Stimulated activated CD4-positive, alpha-beta T cell treated with anti-CD3 and anti-CD28 coated beads, Interleukin-15, amount 100 ng/mL, for 24 hours (primary cell): ENCODE measurements at regions not wholly inside any gene's neighbourhood (a gene's known extent, or its start where the extent isn't known, plus 50 kb on each side); places are given as distances from the start of the nearest gene placed in this dataset.
"Not testable (repeated sequence)": the region's sequence is repeated elsewhere in the genome, so short reads cannot be mapped to it uniquely, and the experiment has no call there.

Experiments used
- DNase-seq: peaks from one replicate; pipeline ENCODE4 v3.0.0-alpha.2; 2020

GRCh38 chr2:168300460-168300859 is 53.1 kb upstream of the STK39 start:
- no peak for DNase-seq

- DNase-seq = no peak
Observed at GRCh38 chr2:168304024-168304681, 56.8 kb upstream of the STK39 start.

GRCh38 chr2:168307379-168307778 is 60.0 kb upstream of the STK39 start:
- no peak for DNase-seq

GRCh38 chr2:168310580-168310979 is 63.2 kb upstream of the STK39 start:
- DNase-seq = no peak

GRCh38 chr2:168311261-168311910 is 64.0 kb upstream of the STK39 start:
- no peak for DNase-seq

- no peak for DNase-seq
Observed at GRCh38 chr2:168312036-168312822, 64.8 kb upstream of the STK39 start.

GRCh38 chr2:168314236-168314635 is 66.8 kb upstream of the STK39 start:
- DNase-seq = no peak

GRCh38 chr2:168315331-168316072 is 68.1 kb upstream of the STK39 start:
- no peak for DNase-seq

- no peak for DNase-seq
Observed at GRCh38 chr2:168316073-168316440, 68.7 kb upstream of the STK39 start.

GRCh38 chr2:168317282-168317681 is 69.9 kb upstream of the STK39 start:
- DNase-seq = no peak

GRCh38 chr2:168320267-168320666 is 72.9 kb upstream of the STK39 start:
- no peak for DNase-seq

- DNase-seq = no peak
Observed at GRCh38 chr2:168322325-168323007, 75.1 kb upstream of the STK39 start.

GRCh38 chr2:168323529-168324021 is 76.2 kb upstream of the STK39 start:
- DNase-seq = no peak

- no peak for DNase-seq
Observed at GRCh38 chr2:168326572-168326971, 79.2 kb upstream of the STK39 start.

GRCh38 chr2:168327328-168327727 is 79.9 kb upstream of the STK39 start:
- no peak for DNase-seq

GRCh38 chr2:168328421-168328820 is 81.0 kb upstream of the STK39 start:
- DNase-seq = no peak

- DNase-seq = no peak
Observed at GRCh38 chr2:168330624-168331423, 83.4 kb upstream of the STK39 start.

- DNase-seq = not testable (repeated sequence)
Observed at GRCh38 chr2:168335254-168335653, 87.9 kb upstream of the STK39 start.

- peak; percentile 69 for DNase-seq
Observed at GRCh38 chr2:168336786-168337388, 89.5 kb upstream of the STK39 start.

- DNase-seq = no peak
Observed at GRCh38 chr2:168338292-168338691, 90.9 kb upstream of the STK39 start.

GRCh38 chr2:168338803-168339437 is 91.5 kb upstream of the STK39 start:
- no peak for DNase-seq
